ENCODE measurements at regions not wholly inside any gene's neighbourhood (a gene's known extent, or its start where the extent isn't known, plus 50 kb on each side); places are given as distances from the start of the nearest gene placed in this dataset.

DNA sequence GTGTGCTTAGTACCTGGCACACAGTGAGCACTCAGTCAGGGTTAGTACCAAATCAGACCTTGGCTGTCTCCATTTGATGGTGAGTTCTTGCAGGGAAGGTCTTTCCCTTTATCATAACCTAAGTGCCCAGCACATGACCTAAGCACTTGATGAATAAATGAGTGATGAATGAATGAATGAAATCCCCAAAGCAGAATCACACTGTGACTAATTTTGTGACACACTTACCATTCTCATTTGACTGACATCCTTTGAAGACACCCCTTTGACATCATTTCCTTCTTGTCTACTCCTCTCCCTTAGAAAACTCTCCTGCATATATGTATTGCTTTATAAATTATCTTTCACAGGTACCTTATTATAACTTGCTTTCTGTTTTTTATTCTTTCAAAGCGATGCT lies 130.2 kb upstream of the ELL2 start:
- Mint-ChIP-seq H3K27me3 (ENCODE audit: low read depth) (no peaks in the 10 kb centered on the region), H3K9me3 (no peaks in the 10 kb centered on the region), H3K4me1 (peaks cover 43% of the 10 kb centered on the region), H3K4me3 (no peak overlapping the region), H3K27ac (no peak overlapping the region), H3K36me3 (no peaks in the 10 kb centered on the region)
- ChIA-PET POLR2A (no interaction called here), CTCF (no interaction called here)
- ATAC-seq (no peak), DNase-seq (ENCODE audit: low spot score) (no peak)
- TF ChIP-seq TEAD1 (CRISPR knock-in tag; IDR thresholded peaks at IDR 0.05), result no peak
- TF ChIP-seq, protein P1, sequence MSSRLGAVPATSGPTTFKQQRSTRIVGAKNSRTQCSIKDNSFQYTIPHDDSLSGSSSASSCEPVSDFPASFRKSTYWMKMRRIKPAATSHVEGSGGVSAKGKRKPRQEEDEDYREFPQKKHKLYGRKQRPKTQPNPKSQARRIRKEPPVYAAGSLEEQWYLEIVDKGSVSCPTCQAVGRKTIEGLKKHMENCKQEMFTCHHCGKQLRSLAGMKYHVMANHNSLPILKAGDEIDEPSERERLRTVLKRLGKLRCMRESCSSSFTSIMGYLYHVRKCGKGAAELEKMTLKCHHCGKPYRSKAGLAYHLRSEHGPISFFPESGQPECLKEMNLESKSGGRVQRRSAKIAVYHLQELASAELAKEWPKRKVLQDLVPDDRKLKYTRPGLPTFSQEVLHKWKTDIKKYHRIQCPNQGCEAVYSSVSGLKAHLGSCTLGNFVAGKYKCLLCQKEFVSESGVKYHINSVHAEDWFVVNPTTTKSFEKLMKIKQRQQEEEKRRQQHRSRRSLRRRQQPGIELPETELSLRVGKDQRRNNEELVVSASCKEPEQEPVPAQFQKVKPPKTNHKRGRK (CRISPR knock-in tag; IDR thresholded peaks at IDR 0.05; ENCODE audit: borderline replicate concordance), result no peak

DNA sequence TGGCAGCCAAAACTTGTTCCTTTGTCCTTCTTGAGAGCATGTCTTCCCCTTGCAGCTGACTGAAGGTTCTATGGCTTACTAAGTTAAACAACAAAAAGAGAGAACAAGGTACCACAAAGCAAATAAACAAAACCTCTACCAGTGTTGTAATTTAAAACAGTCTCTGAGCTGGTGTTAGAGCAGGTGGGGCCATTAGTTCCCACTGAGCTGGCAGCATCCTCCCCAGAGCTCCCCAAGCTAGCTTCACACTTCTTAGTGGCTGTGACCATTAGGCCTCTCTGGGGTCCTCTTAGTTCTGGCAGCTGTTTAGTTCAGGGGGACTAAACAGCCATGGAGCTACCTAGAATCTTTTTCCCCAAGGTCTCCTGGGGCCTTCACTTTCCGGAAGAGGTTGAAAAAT lies 128.6 kb upstream of the ELL2 start:
- H3K27me3 Mint-ChIP-seq (ENCODE audit: low read depth), result no peaks in the 10 kb centered on the region
- H3K4me3 Mint-ChIP-seq, result no peak overlapping the region
- ChIA-PET POLR2A (no interaction called here), CTCF (no interaction called here)
- peaks cover 47% of the 10 kb centered on the region for H3K4me1 Mint-ChIP-seq
- H3K9me3 Mint-ChIP-seq, result no peaks in the 10 kb centered on the region
- DNase-seq (ENCODE audit: low spot score) (no peak), ATAC-seq (peak; percentile 66)
- H3K36me3 Mint-ChIP-seq, result no peaks in the 10 kb centered on the region
- no peak overlapping the region for H3K27ac Mint-ChIP-seq
- TF ChIP-seq HMGA2 (CRISPR knock-in tag; IDR thresholded peaks at IDR 0.05) (no peak), ESRRA (CRISPR knock-in tag; IDR thresholded peaks at IDR 0.05; ENCODE audit: borderline replicate concordance) (no peak), NR3C1 (CRISPR knock-in tag; conservative IDR thresholded peaks at IDR 0.05; ENCODE audit: low read depth) (no peak), SP1 (CRISPR knock-in tag; conservative IDR thresholded peaks at IDR 0.05) (no peak), PRRX2 (CRISPR knock-in tag; IDR thresholded peaks at IDR 0.05) (no peak), ZNF219 (CRISPR knock-in tag; IDR thresholded peaks at IDR 0.05; ENCODE audit: borderline replicate concordance) (no peak), ZNF423 (CRISPR knock-in tag; IDR thresholded peaks at IDR 0.05) (no peak), GTF2I (CRISPR knock-in tag; conservative IDR thresholded peaks at IDR 0.05) (no peak), CREB1 (CRISPR knock-in tag; IDR thresholded peaks at IDR 0.05) (no peak), FOXJ3 (CRISPR knock-in tag; IDR thresholded peaks at IDR 0.05; ENCODE audit: borderline replicate concordance) (no peak), KAT7 (CRISPR knock-in tag; IDR thresholded peaks at IDR 0.05; ENCODE audit: borderline replicate concordance) (no peak), RORB (CRISPR knock-in tag; IDR thresholded peaks at IDR 0.05) (no peak), MYBL2 (CRISPR knock-in tag; IDR thresholded peaks at IDR 0.05) (no peak)
- TF ChIP-seq, protein P2, sequence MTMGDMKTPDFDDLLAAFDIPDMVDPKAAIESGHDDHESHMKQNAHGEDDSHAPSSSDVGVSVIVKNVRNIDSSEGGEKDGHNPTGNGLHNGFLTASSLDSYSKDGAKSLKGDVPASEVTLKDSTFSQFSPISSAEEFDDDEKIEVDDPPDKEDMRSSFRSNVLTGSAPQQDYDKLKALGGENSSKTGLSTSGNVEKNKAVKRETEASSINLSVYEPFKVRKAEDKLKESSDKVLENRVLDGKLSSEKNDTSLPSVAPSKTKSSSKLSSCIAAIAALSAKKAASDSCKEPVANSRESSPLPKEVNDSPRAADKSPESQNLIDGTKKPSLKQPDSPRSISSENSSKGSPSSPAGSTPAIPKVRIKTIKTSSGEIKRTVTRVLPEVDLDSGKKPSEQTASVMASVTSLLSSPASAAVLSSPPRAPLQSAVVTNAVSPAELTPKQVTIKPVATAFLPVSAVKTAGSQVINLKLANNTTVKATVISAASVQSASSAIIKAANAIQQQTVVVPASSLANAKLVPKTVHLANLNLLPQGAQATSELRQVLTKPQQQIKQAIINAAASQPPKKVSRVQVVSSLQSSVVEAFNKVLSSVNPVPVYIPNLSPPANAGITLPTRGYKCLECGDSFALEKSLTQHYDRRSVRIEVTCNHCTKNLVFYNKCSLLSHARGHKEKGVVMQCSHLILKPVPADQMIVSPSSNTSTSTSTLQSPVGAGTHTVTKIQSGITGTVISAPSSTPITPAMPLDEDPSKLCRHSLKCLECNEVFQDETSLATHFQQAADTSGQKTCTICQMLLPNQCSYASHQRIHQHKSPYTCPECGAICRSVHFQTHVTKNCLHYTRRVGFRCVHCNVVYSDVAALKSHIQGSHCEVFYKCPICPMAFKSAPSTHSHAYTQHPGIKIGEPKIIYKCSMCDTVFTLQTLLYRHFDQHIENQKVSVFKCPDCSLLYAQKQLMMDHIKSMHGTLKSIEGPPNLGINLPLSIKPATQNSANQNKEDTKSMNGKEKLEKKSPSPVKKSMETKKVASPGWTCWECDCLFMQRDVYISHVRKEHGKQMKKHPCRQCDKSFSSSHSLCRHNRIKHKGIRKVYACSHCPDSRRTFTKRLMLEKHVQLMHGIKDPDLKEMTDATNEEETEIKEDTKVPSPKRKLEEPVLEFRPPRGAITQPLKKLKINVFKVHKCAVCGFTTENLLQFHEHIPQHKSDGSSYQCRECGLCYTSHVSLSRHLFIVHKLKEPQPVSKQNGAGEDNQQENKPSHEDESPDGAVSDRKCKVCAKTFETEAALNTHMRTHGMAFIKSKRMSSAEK (CRISPR knock-in tag; IDR thresholded peaks at IDR 0.05; ENCODE audit: borderline replicate concordance), result no peak
- TF ChIP-seq, protein P3, sequence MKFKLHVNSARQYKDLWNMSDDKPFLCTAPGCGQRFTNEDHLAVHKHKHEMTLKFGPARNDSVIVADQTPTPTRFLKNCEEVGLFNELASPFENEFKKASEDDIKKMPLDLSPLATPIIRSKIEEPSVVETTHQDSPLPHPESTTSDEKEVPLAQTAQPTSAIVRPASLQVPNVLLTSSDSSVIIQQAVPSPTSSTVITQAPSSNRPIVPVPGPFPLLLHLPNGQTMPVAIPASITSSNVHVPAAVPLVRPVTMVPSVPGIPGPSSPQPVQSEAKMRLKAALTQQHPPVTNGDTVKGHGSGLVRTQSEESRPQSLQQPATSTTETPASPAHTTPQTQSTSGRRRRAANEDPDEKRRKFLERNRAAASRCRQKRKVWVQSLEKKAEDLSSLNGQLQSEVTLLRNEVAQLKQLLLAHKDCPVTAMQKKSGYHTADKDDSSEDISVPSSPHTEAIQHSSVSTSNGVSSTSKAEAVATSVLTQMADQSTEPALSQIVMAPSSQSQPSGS (CRISPR knock-in tag; IDR thresholded peaks at IDR 0.05; ENCODE audit: borderline replicate concordance, low read depth), result no peak
- TF ChIP-seq, protein P4, sequence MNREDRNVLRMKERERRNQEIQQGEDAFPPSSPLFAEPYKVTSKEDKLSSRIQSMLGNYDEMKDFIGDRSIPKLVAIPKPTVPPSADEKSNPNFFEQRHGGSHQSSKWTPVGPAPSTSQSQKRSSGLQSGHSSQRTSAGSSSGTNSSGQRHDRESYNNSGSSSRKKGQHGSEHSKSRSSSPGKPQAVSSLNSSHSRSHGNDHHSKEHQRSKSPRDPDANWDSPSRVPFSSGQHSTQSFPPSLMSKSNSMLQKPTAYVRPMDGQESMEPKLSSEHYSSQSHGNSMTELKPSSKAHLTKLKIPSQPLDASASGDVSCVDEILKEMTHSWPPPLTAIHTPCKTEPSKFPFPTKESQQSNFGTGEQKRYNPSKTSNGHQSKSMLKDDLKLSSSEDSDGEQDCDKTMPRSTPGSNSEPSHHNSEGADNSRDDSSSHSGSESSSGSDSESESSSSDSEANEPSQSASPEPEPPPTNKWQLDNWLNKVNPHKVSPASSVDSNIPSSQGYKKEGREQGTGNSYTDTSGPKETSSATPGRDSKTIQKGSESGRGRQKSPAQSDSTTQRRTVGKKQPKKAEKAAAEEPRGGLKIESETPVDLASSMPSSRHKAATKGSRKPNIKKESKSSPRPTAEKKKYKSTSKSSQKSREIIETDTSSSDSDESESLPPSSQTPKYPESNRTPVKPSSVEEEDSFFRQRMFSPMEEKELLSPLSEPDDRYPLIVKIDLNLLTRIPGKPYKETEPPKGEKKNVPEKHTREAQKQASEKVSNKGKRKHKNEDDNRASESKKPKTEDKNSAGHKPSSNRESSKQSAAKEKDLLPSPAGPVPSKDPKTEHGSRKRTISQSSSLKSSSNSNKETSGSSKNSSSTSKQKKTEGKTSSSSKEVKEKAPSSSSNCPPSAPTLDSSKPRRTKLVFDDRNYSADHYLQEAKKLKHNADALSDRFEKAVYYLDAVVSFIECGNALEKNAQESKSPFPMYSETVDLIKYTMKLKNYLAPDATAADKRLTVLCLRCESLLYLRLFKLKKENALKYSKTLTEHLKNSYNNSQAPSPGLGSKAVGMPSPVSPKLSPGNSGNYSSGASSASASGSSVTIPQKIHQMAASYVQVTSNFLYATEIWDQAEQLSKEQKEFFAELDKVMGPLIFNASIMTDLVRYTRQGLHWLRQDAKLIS (CRISPR knock-in tag; IDR thresholded peaks at IDR 0.05; ENCODE audit: borderline replicate concordance), result no peak
- TF ChIP-seq, protein P5, sequence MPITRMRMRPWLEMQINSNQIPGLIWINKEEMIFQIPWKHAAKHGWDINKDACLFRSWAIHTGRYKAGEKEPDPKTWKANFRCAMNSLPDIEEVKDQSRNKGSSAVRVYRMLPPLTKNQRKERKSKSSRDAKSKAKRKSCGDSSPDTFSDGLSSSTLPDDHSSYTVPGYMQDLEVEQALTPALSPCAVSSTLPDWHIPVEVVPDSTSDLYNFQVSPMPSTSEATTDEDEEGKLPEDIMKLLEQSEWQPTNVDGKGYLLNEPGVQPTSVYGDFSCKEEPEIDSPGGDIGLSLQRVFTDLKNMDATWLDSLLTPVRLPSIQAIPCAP (CRISPR knock-in tag; IDR thresholded peaks at IDR 0.05), result no peak
- TF ChIP-seq, protein P6, sequence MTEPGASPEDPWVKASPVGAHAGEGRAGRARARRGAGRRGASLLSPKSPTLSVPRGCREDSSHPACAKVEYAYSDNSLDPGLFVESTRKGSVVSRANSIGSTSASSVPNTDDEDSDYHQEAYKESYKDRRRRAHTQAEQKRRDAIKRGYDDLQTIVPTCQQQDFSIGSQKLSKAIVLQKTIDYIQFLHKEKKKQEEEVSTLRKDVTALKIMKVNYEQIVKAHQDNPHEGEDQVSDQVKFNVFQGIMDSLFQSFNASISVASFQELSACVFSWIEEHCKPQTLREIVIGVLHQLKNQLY (CRISPR knock-in tag; IDR thresholded peaks at IDR 0.05), result no peak
- TF ChIP-seq, protein P7, sequence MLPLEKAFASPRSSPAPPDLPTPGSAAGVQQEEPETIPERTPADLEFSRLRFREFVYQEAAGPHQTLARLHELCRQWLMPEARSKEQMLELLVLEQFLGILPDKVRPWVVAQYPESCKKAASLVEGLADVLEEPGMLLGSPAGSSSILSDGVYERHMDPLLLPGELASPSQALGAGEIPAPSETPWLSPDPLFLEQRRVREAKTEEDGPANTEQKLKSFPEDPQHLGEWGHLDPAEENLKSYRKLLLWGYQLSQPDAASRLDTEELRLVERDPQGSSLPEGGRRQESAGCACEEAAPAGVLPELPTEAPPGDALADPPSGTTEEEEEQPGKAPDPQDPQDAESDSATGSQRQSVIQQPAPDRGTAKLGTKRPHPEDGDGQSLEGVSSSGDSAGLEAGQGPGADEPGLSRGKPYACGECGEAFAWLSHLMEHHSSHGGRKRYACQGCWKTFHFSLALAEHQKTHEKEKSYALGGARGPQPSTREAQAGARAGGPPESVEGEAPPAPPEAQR (CRISPR knock-in tag; IDR thresholded peaks at IDR 0.05), result no peak
